ENCODE measurements at regions not wholly inside any gene's neighbourhood (a gene's known extent, or its start where the extent isn't known, plus 50 kb on each side); places are given as distances from the start of the nearest gene placed in this dataset.

DNA sequence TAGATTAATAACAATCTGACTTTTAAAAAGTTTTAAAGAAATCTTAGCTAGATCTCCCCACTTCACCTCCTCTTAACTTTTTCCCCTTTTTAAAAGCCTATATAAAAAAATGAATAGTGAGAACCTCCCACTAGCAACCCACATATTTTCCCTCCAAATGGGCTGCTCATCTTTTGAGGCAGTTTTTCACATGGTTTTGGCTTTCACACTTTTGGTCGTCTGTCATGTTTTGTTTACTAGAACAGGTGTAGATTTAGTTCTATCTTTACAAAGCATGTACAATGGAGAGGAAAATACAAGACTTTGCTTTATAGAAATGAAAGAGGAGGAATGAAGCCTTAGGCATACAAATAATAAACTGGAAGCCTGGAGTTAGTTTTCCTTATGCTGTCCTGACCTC is 126.7 kb upstream of the EOMES start:
- H3K9me3 ChIP-seq (ENCODE audit: low read depth), result no peaks in the 10 kb centered on the region
- no peak overlapping the region for H3K4me2 ChIP-seq
- no peak overlapping the region for H3K4me3 ChIP-seq
- H3K27me3 ChIP-seq, result no peaks in the 10 kb centered on the region
- TF ChIP-seq EZH2phosphoT487 (IDR thresholded peaks at IDR 0.05; ENCODE audit: low read depth, severe bottlenecking, unreplicated experiment), result no peak
- TF ChIP-seq, protein P1, sequence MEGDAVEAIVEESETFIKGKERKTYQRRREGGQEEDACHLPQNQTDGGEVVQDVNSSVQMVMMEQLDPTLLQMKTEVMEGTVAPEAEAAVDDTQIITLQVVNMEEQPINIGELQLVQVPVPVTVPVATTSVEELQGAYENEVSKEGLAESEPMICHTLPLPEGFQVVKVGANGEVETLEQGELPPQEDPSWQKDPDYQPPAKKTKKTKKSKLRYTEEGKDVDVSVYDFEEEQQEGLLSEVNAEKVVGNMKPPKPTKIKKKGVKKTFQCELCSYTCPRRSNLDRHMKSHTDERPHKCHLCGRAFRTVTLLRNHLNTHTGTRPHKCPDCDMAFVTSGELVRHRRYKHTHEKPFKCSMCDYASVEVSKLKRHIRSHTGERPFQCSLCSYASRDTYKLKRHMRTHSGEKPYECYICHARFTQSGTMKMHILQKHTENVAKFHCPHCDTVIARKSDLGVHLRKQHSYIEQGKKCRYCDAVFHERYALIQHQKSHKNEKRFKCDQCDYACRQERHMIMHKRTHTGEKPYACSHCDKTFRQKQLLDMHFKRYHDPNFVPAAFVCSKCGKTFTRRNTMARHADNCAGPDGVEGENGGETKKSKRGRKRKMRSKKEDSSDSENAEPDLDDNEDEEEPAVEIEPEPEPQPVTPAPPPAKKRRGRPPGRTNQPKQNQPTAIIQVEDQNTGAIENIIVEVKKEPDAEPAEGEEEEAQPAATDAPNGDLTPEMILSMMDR (IDR thresholded peaks at IDR 0.05; ENCODE audit: poor library complexity), result no peak
- TF ChIP-seq EZH2 (IDR thresholded peaks at IDR 0.05; ENCODE audit: borderline replicate concordance), result no peak
- no peak for DNase-seq (ENCODE audit: low spot score)
- H2AFZ ChIP-seq, result no peak overlapping the region
- no peaks in the 10 kb centered on the region for H3K36me3 ChIP-seq (replicated peaks; ENCODE audit: insufficient read depth, low read depth)
- no peak overlapping the region for H3K27ac ChIP-seq
- no peaks in the 10 kb centered on the region for H3K4me1 ChIP-seq (ENCODE audit: insufficient read depth)
- no peaks in the 10 kb centered on the region for H3K79me2 ChIP-seq
- 70% methylated on average over 1 of the region's 1 CpG for WGBS (ENCODE audit: low lambda C conversion rate, missing lambda C conversion rate)
- H4K20me1 ChIP-seq (ENCODE audit: insufficient read depth, poor library complexity, severe bottlenecking), result no peaks in the 10 kb centered on the region
- no peaks in the 10 kb centered on the region for H3K9me2 ChIP-seq (replicated peaks; ENCODE audit: insufficient read depth)

DNA sequence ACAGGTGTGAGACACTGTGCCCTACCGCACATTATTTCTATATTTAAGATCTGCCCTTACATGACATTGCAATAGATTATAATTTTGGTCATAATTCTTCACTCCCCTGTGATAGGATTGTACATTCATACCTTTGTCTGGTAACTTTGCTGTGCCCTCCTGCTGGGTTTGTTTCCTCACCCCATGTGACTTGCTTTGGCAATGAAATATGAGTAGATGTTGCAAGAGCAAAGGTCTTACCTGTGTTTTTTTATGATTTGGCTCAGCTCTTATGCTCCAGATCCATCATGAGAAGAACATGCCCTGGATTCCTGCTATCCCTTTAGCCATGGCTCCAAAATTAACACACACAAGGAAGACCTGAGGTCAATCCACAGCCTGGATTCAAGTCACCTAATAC is 137.7 kb upstream of the EOMES start:
- no peak for DNase-seq (ENCODE audit: low spot score)
- Histone ChIP-seq H3K4me1 (ENCODE audit: insufficient read depth) (no peaks in the 10 kb centered on the region), H3K36me3 (replicated peaks; ENCODE audit: insufficient read depth, low read depth) (no peaks in the 10 kb centered on the region), H3K79me2 (no peaks in the 10 kb centered on the region), H4K20me1 (ENCODE audit: insufficient read depth, poor library complexity, severe bottlenecking) (no peaks in the 10 kb centered on the region), H3K9me2 (replicated peaks; ENCODE audit: insufficient read depth) (no peaks in the 10 kb centered on the region), H3K4me3 (no peak overlapping the region), H3K27ac (no peak overlapping the region), H3K27me3 (no peaks in the 10 kb centered on the region), H3K9me3 (ENCODE audit: low read depth) (no peaks in the 10 kb centered on the region), H2AFZ (no peak overlapping the region), H3K4me2 (no peak overlapping the region)
- 100% methylated on average over 1 of the region's 1 CpG for WGBS (ENCODE audit: low lambda C conversion rate, missing lambda C conversion rate)
- TF ChIP-seq EZH2phosphoT487 (IDR thresholded peaks at IDR 0.05; ENCODE audit: low read depth, severe bottlenecking, unreplicated experiment), result no peak
- TF ChIP-seq EZH2 (IDR thresholded peaks at IDR 0.05; ENCODE audit: borderline replicate concordance), result no peak
- TF ChIP-seq, protein P1 (IDR thresholded peaks at IDR 0.05; ENCODE audit: poor library complexity), result no peak

DNA sequence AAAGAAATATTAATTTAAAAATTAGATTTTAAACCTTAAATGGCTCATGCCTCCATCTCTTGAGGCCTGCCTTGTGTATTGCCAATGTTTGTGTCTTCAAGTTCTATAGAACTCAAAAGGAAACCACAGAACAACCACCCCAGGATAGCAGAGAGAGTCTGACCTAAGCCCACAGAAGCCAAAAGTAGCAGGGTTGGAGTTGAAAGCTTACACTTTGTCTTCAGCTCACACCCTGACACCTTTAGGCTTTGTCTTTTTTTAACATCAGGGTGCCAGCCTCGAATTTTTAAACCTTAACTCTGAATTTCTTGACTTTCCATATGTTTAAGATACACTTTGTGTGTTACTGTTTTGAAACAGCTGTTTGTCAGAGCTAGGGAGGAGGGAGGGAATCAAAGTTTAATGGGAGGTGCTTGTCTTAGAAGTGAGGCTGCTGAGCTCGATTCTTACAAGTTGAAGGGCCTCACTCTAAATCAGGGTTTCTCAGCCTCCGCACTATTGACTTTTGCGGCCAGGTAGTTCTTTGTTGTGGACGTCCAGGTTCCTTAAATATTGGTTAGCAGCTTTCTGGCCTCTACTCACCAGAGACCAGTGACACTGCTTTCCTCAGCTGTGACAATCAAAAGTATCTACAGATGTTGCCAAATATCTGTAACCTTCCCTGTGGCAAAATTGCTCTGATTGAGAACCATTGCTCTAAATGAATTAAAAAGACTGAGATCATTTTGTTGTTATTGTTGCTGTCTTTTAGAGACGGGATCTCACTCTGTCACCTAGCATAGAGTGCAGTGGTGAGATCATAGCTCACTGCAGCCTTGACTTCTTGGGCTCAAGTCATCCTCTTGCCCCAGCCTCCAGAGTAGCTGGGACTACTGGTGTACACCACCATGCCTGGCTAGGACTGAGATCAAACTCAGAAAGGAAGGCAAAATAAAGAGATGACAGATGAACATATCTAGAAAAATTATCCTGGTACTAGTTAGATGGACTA is 139.2 kb upstream of the EOMES start:
- Histone ChIP-seq H3K27me3 (no peaks in the 10 kb centered on the region), H3K79me2 (no peaks in the 10 kb centered on the region), H3K27ac (no peak overlapping the region), H2AFZ (no peak overlapping the region), H3K4me3 (no peak overlapping the region), H4K20me1 (ENCODE audit: insufficient read depth, poor library complexity, severe bottlenecking) (no peaks in the 10 kb centered on the region), H3K9me2 (replicated peaks; ENCODE audit: insufficient read depth) (no peaks in the 10 kb centered on the region), H3K4me2 (no peak overlapping the region), H3K9me3 (ENCODE audit: low read depth) (no peaks in the 10 kb centered on the region), H3K4me1 (ENCODE audit: insufficient read depth) (no peaks in the 10 kb centered on the region), H3K36me3 (replicated peaks; ENCODE audit: insufficient read depth, low read depth) (no peaks in the 10 kb centered on the region)
- TF ChIP-seq, protein P1 (IDR thresholded peaks at IDR 0.05; ENCODE audit: poor library complexity), result no peak
- TF ChIP-seq EZH2phosphoT487 (IDR thresholded peaks at IDR 0.05; ENCODE audit: low read depth, severe bottlenecking, unreplicated experiment) (no peak), EZH2 (IDR thresholded peaks at IDR 0.05; ENCODE audit: borderline replicate concordance) (no peak)
- WGBS (ENCODE audit: low lambda C conversion rate, missing lambda C conversion rate), result 76% methylated on average over 6 of the region's 6 CpGs
- DNase-seq (ENCODE audit: low spot score), result no peak

Data from hepatocyte (in vitro differentiated cells).